Activated T-cell treated with anti-CD3 and anti-CD28 coated beads, Interleukin-2, amount 50 U/mL, for 24 hours (primary cell): ENCODE measurements at regions not wholly inside any gene's neighbourhood (a gene's known extent, or its start where the extent isn't known, plus 50 kb on each side); places are given as distances from the start of the nearest gene placed in this dataset.

Experiments
- DNase-seq: peaks from one replicate; pipeline ENCODE4 v3.0.0-alpha.2; 2020
- H3K27ac Mint-ChIP-seq: 2 replicates; pipeline ENCODE4 v1.8.0; 2020; ENCODE audit warnings: mild to moderate bottlenecking, mixed read lengths
- H3K27me3 Mint-ChIP-seq: 2 replicates; pipeline ENCODE4 v1.8.0; 2020; ENCODE audit warnings: mixed read lengths
- H3K36me3 Mint-ChIP-seq: 2 replicates; pipeline ENCODE4 v1.8.0; 2020; ENCODE audit warnings: low read depth, mixed read lengths
- H3K4me1 Mint-ChIP-seq: 2 replicates; pipeline ENCODE4 v1.8.0; 2020; ENCODE audit warnings: low read depth, mixed read lengths
- H3K4me3 Mint-ChIP-seq: 2 replicates; pipeline ENCODE4 v1.8.0; 2020; ENCODE audit warnings: mild to moderate bottlenecking, moderate library complexity, mixed read lengths
- H3K9me3 Mint-ChIP-seq: 2 replicates; pipeline ENCODE4 v1.8.0; 2020; ENCODE audit warnings: mixed read lengths

- no peaks in the 10 kb centered on the region for H3K27me3 Mint-ChIP-seq
- H3K27ac Mint-ChIP-seq = no peak overlapping the region
- peaks cover 18% of the 10 kb centered on the region for H3K9me3 Mint-ChIP-seq
- no peak for DNase-seq
- no peaks in the 10 kb centered on the region for H3K4me1 Mint-ChIP-seq
- H3K4me3 Mint-ChIP-seq = no peak overlapping the region
- H3K36me3 Mint-ChIP-seq = no peaks in the 10 kb centered on the region
Observed at GRCh38 chr7:63008366-63008765, 990.3 kb upstream of the ZNF722 start.

GRCh38 chr7:63009771-63010170 is 988.9 kb upstream of the ZNF722 start:
- Mint-ChIP-seq H3K27me3 (no peaks in the 10 kb centered on the region), H3K9me3 (peaks cover 17% of the 10 kb centered on the region), H3K27ac (no peak overlapping the region), H3K4me3 (no peak overlapping the region), H3K4me1 (no peaks in the 10 kb centered on the region), H3K36me3 (no peaks in the 10 kb centered on the region)
- no peak for DNase-seq

- H3K27ac Mint-ChIP-seq = no peak overlapping the region
- no peaks in the 10 kb centered on the region for H3K27me3 Mint-ChIP-seq
- no peaks in the 10 kb centered on the region for H3K4me1 Mint-ChIP-seq
- H3K36me3 Mint-ChIP-seq = no peaks in the 10 kb centered on the region
- H3K4me3 Mint-ChIP-seq = no peak overlapping the region
- H3K9me3 Mint-ChIP-seq = peaks cover 23% of the 10 kb centered on the region
- no peak for DNase-seq
Observed at GRCh38 chr7:63012633-63013183, 985.9 kb upstream of the ZNF722 start.

GRCh38 chr7:63014792-63015191 is 983.9 kb upstream of the ZNF722 start:
- no peaks in the 10 kb centered on the region for H3K4me1 Mint-ChIP-seq

GRCh38 chr7:63023182-63023787 is 975.4 kb upstream of the ZNF722 start:
- Mint-ChIP-seq H3K4me3 (no peak overlapping the region), H3K27ac (no peak overlapping the region), H3K27me3 (no peaks in the 10 kb centered on the region), H3K4me1 (no peaks in the 10 kb centered on the region), H3K9me3 (peaks cover 29% of the 10 kb centered on the region), H3K36me3 (no peaks in the 10 kb centered on the region)
- no peak for DNase-seq

More at GRCh38 chr7:63014792-63015191, 983.9 kb upstream of the ZNF722 start:
- DNase-seq = no peak
- no peak overlapping the region for H3K4me3 Mint-ChIP-seq
- no peak overlapping the region for H3K27ac Mint-ChIP-seq
- no peaks in the 10 kb centered on the region for H3K36me3 Mint-ChIP-seq
- peaks cover 29% of the 10 kb centered on the region for H3K9me3 Mint-ChIP-seq
- no peaks in the 10 kb centered on the region for H3K27me3 Mint-ChIP-seq

GRCh38 chr7:63024446-63024845 is 974.2 kb upstream of the ZNF722 start:
- peaks cover 33% of the 10 kb centered on the region for H3K9me3 Mint-ChIP-seq
- H3K27ac Mint-ChIP-seq = no peak overlapping the region
- H3K27me3 Mint-ChIP-seq = no peaks in the 10 kb centered on the region
- H3K4me1 Mint-ChIP-seq = no peaks in the 10 kb centered on the region
- H3K4me3 Mint-ChIP-seq = no peak overlapping the region
- DNase-seq = no peak
- H3K36me3 Mint-ChIP-seq = no peaks in the 10 kb centered on the region

GRCh38 chr7:63025815-63026214 is 972.8 kb upstream of the ZNF722 start:
- DNase-seq = no peak
- no peak overlapping the region for H3K27ac Mint-ChIP-seq
- no peaks in the 10 kb centered on the region for H3K27me3 Mint-ChIP-seq
- H3K4me3 Mint-ChIP-seq = no peak overlapping the region
- peaks cover 37% of the 10 kb centered on the region for H3K9me3 Mint-ChIP-seq
- no peaks in the 10 kb centered on the region for H3K36me3 Mint-ChIP-seq
- H3K4me1 Mint-ChIP-seq = no peaks in the 10 kb centered on the region

- Mint-ChIP-seq H3K27ac (no peak overlapping the region), H3K9me3 (peaks cover 42% of the 10 kb centered on the region), H3K36me3 (no peaks in the 10 kb centered on the region), H3K4me3 (no peak overlapping the region), H3K27me3 (no peaks in the 10 kb centered on the region), H3K4me1 (no peaks in the 10 kb centered on the region)
- DNase-seq = no peak
Observed at GRCh38 chr7:63027075-63027474, 971.6 kb upstream of the ZNF722 start.

- DNase-seq = no peak
- Mint-ChIP-seq H3K27ac (no peak overlapping the region), H3K36me3 (no peaks in the 10 kb centered on the region), H3K9me3 (peaks cover 40% of the 10 kb centered on the region), H3K4me1 (no peaks in the 10 kb centered on the region), H3K4me3 (no peak overlapping the region), H3K27me3 (no peaks in the 10 kb centered on the region)
Observed at GRCh38 chr7:63028376-63029206, 970.1 kb upstream of the ZNF722 start.

- no peaks in the 10 kb centered on the region for H3K27me3 Mint-ChIP-seq
- no peak overlapping the region for H3K27ac Mint-ChIP-seq
- no peaks in the 10 kb centered on the region for H3K4me1 Mint-ChIP-seq
- no peak for DNase-seq
- no peak overlapping the region for H3K4me3 Mint-ChIP-seq
- peaks cover 40% of the 10 kb centered on the region for H3K9me3 Mint-ChIP-seq
- H3K36me3 Mint-ChIP-seq = no peaks in the 10 kb centered on the region
Observed at GRCh38 chr7:63029207-63029522, 969.5 kb upstream of the ZNF722 start.

GRCh38 chr7:63030061-63030460 is 968.6 kb upstream of the ZNF722 start:
- Mint-ChIP-seq H3K9me3 (peaks cover 31% of the 10 kb centered on the region), H3K27me3 (no peaks in the 10 kb centered on the region), H3K4me3 (no peak overlapping the region), H3K36me3 (no peaks in the 10 kb centered on the region), H3K4me1 (no peaks in the 10 kb centered on the region), H3K27ac (no peak overlapping the region)
- DNase-seq = no peak

GRCh38 chr7:63031838-63032436 is 966.7 kb upstream of the ZNF722 start:
- H3K27me3 Mint-ChIP-seq = no peaks in the 10 kb centered on the region
- no peaks in the 10 kb centered on the region for H3K36me3 Mint-ChIP-seq
- H3K4me1 Mint-ChIP-seq = no peaks in the 10 kb centered on the region

GRCh38 chr7:63037242-63037641 is 961.4 kb upstream of the ZNF722 start:
- H3K27ac Mint-ChIP-seq = no peak overlapping the region
- H3K4me1 Mint-ChIP-seq = no peaks in the 10 kb centered on the region

More at GRCh38 chr7:63031838-63032436, 966.7 kb upstream of the ZNF722 start:
- H3K9me3 Mint-ChIP-seq = peaks cover 40% of the 10 kb centered on the region
- no peak overlapping the region for H3K4me3 Mint-ChIP-seq
- H3K27ac Mint-ChIP-seq = no peak overlapping the region
- DNase-seq = no peak

GRCh38 chr7:63038987-63039386 is 959.7 kb upstream of the ZNF722 start:
- H3K9me3 Mint-ChIP-seq = peaks cover 52% of the 10 kb centered on the region
- no peak for DNase-seq
- no peak overlapping the region for H3K4me3 Mint-ChIP-seq

More at GRCh38 chr7:63037242-63037641, 961.4 kb upstream of the ZNF722 start:
- DNase-seq = no peak
- no peaks in the 10 kb centered on the region for H3K36me3 Mint-ChIP-seq
- H3K9me3 Mint-ChIP-seq = peaks cover 41% of the 10 kb centered on the region
- no peak overlapping the region for H3K4me3 Mint-ChIP-seq
- H3K27me3 Mint-ChIP-seq = no peaks in the 10 kb centered on the region

GRCh38 chr7:63039882-63040281 is 958.8 kb upstream of the ZNF722 start:
- Mint-ChIP-seq H3K9me3 (peaks cover 52% of the 10 kb centered on the region), H3K4me1 (no peaks in the 10 kb centered on the region), H3K27me3 (no peaks in the 10 kb centered on the region), H3K4me3 (no peak overlapping the region), H3K36me3 (no peaks in the 10 kb centered on the region), H3K27ac (no peak overlapping the region)
- no peak for DNase-seq

More at GRCh38 chr7:63038987-63039386, 959.7 kb upstream of the ZNF722 start:
- Mint-ChIP-seq H3K4me1 (no peaks in the 10 kb centered on the region), H3K27ac (no peak overlapping the region), H3K36me3 (no peaks in the 10 kb centered on the region), H3K27me3 (no peaks in the 10 kb centered on the region)
